RWPE2 (cell line): ENCODE measurements at regions not wholly inside any gene's neighbourhood (a gene's known extent, or its start where the extent isn't known, plus 50 kb on each side); places are given as distances from the start of the nearest gene placed in this dataset.

Source experiments
- ATAC-seq: fragments of 200-7000 bp; cut with Tn5 transposase; 3 replicates; pipeline ENCODE4 v1.9.1; 2021; ENCODE audit warnings: low read depth
- DNase-seq: peaks from one replicate; pipeline ENCODE4 v3.0.0-alpha.2; 2020; ENCODE audit warnings: low spot score
- H3K27ac ChIP-seq: fragments of 450-650 bp; 2 replicates; pipeline ENCODE4 v1.5.1; 2017; ENCODE audit warnings: mild to moderate bottlenecking; ENCODE audit not compliant: poor library complexity, severe bottlenecking
- H3K27me3 ChIP-seq: fragments of 250-450 bp; sonication (Bioruptor Pico); 2 replicates; pipeline ENCODE4 v1.5.1; 2021; ENCODE audit warnings: mild to moderate bottlenecking, moderate library complexity; ENCODE audit not compliant: insufficient read depth, poor library complexity, severe bottlenecking
- H3K36me3 ChIP-seq: fragments of 250-450 bp; sonication (Bioruptor Pico); 2 replicates; pipeline ENCODE4 v1.5.1; 2020; ENCODE audit warnings: low read depth, mild to moderate bottlenecking, moderate library complexity
- H3K4me1 ChIP-seq: fragments of 250-450 bp; sonication (Bioruptor Pico); 2 replicates; pipeline ENCODE4 v1.5.1; 2021; ENCODE audit warnings: mild to moderate bottlenecking, moderate library complexity; ENCODE audit not compliant: insufficient read depth, poor library complexity, severe bottlenecking
- H3K4me3 ChIP-seq: fragments of 250-450 bp; sonication (Bioruptor Pico); 2 replicates; pipeline ENCODE4 v1.5.1; 2021; ENCODE audit warnings: mild to moderate bottlenecking, moderate library complexity; ENCODE audit not compliant: severe bottlenecking
- H3K9me3 ChIP-seq: fragments of 250-450 bp; sonication (Bioruptor Pico); 2 replicates; pipeline ENCODE4 v1.5.1; 2021; ENCODE audit warnings: mild to moderate bottlenecking, moderate library complexity; ENCODE audit not compliant: severe bottlenecking
- CTCF ChIP-seq: fragments of 450-650 bp; IDR thresholded peaks from one replicate; pipeline ENCODE4 v1.5.1; 2017; ENCODE audit warnings: mild to moderate bottlenecking, moderate library complexity; ENCODE audit not compliant: poor library complexity, severe bottlenecking

- Histone ChIP-seq H3K27me3 (peaks cover 6% of the 10 kb centered on the region), H3K27ac (no peak overlapping the region), H3K36me3 (no peaks in the 10 kb centered on the region), H3K9me3 (no peaks in the 10 kb centered on the region), H3K4me3 (no peak overlapping the region), H3K4me1 (no peaks in the 10 kb centered on the region)
- DNase-seq (no peak), ATAC-seq (no peak)
- TF ChIP-seq CTCF, result no peak
Observed at GRCh38 chr11:87909178-87909577, 266.1 kb downstream of the RAB38 start.

- TF ChIP-seq CTCF, result no peak
- H3K4me3 ChIP-seq, result no peak overlapping the region
- H3K27me3 ChIP-seq, result peaks cover 6% of the 10 kb centered on the region
- no peak overlapping the region for H3K27ac ChIP-seq
- no peaks in the 10 kb centered on the region for H3K4me1 ChIP-seq
- no peaks in the 10 kb centered on the region for H3K9me3 ChIP-seq
- no peak for DNase-seq
- H3K36me3 ChIP-seq, result no peaks in the 10 kb centered on the region
- no peak for ATAC-seq
Observed at GRCh38 chr11:87908086-87908485, 267.2 kb downstream of the RAB38 start.

DNA sequence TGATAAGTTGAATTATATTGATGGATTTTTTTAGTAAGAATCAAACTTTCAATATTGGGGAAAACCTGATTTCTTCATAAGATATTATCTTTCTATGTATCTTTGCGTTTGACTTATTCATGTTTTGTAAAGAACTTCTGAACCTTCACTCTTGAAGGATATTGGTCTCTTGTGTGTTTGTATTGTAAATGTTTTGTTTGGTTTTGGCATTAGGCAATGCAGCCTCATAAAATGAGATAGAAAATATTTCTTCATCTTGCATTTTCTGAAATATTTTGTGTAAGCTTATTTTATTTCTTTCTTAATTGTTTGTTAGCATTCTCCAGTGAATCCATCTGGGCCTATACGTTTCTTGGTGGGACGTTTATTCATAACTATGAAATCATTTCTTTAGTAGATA is 271.9 kb downstream of the RAB38 start:
- Histone ChIP-seq H3K27ac (no peak overlapping the region), H3K4me1 (no peaks in the 10 kb centered on the region), H3K27me3 (peaks cover 6% of the 10 kb centered on the region), H3K4me3 (no peak overlapping the region), H3K36me3 (no peaks in the 10 kb centered on the region), H3K9me3 (no peaks in the 10 kb centered on the region)
- no peak for TF ChIP-seq CTCF
- DNase-seq (no peak), ATAC-seq (no peak)

- no peak for TF ChIP-seq CTCF
- Histone ChIP-seq H3K4me3 (no peak overlapping the region), H3K27me3 (peaks cover 2% of the 10 kb centered on the region), H3K27ac (no peak overlapping the region), H3K9me3 (no peaks in the 10 kb centered on the region), H3K4me1 (no peaks in the 10 kb centered on the region), H3K36me3 (no peaks in the 10 kb centered on the region)
- DNase-seq (no peak), ATAC-seq (no peak)
Observed at GRCh38 chr11:87901341-87901740, 273.9 kb downstream of the RAB38 start.

GRCh38 chr11:87897921-87898320 is 277.3 kb downstream of the RAB38 start:
- no peaks in the 10 kb centered on the region for H3K9me3 ChIP-seq
- DNase-seq (no peak), ATAC-seq (no peak)
- no peaks in the 10 kb centered on the region for H3K36me3 ChIP-seq
- no peak overlapping the region for H3K4me3 ChIP-seq
- no peak for TF ChIP-seq CTCF
- H3K4me1 ChIP-seq, result no peaks in the 10 kb centered on the region
- no peaks in the 10 kb centered on the region for H3K27me3 ChIP-seq
- no peak overlapping the region for H3K27ac ChIP-seq
